ENCODE measurements at regions not wholly inside any gene's neighbourhood (a gene's known extent, or its start where the extent isn't known, plus 50 kb on each side); places are given as distances from the start of the nearest gene placed in this dataset.

- TF ChIP-seq, protein P1, sequence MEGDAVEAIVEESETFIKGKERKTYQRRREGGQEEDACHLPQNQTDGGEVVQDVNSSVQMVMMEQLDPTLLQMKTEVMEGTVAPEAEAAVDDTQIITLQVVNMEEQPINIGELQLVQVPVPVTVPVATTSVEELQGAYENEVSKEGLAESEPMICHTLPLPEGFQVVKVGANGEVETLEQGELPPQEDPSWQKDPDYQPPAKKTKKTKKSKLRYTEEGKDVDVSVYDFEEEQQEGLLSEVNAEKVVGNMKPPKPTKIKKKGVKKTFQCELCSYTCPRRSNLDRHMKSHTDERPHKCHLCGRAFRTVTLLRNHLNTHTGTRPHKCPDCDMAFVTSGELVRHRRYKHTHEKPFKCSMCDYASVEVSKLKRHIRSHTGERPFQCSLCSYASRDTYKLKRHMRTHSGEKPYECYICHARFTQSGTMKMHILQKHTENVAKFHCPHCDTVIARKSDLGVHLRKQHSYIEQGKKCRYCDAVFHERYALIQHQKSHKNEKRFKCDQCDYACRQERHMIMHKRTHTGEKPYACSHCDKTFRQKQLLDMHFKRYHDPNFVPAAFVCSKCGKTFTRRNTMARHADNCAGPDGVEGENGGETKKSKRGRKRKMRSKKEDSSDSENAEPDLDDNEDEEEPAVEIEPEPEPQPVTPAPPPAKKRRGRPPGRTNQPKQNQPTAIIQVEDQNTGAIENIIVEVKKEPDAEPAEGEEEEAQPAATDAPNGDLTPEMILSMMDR (IDR thresholded peaks at IDR 0.05; ENCODE audit: insufficient read depth, low read length, poor library complexity, severe bottlenecking) = no peak
- DNase-seq (ENCODE audit: extremely low read depth, insufficient read length) = no peak
- H3K27me3 ChIP-seq (replicated peaks; ENCODE audit: control insufficient read depth, insufficient read depth, low read length) = no peaks in the 10 kb centered on the region
Measured at GRCh38 chr5:129853588-129853987, 50.7 kb upstream of the CHSY3 start.

More at GRCh38 chr5:129853588-129853987, 50.7 kb upstream of the CHSY3 start:
- H3K36me3 ChIP-seq (ENCODE audit: control insufficient read depth, insufficient read depth, low read length) = no peaks in the 10 kb centered on the region
- no peak overlapping the region for H3K4me3 ChIP-seq (replicated peaks; ENCODE audit: low read depth, low read length)
